Neutrophil (primary cell): ENCODE measurements at regions not wholly inside any gene's neighbourhood (a gene's known extent, or its start where the extent isn't known, plus 50 kb on each side); places are given as distances from the start of the nearest gene placed in this dataset.

Source experiments
- H3K27ac ChIP-seq: fragments of 200-600 bp; sonication (generic); 2 replicates; pipeline ENCODE4 v1.5.1; 2016; ENCODE audit warnings: mild to moderate bottlenecking, moderate library complexity
- H3K27me3 ChIP-seq: fragments of 200-600 bp; sonication (generic); 2 replicates; pipeline ENCODE4 v1.6.0; 2016; ENCODE audit warnings: mild to moderate bottlenecking
- H3K36me3 ChIP-seq: fragments of 200-600 bp; sonication (generic); 2 replicates; pipeline ENCODE4 v1.5.1; 2017
- H3K4me1 ChIP-seq, 2 experiments: fragments of 200-600 bp in 1 of 2; sonication (generic) in 1 of 2; 1 replicate in 1 of 2; 2 replicates in 1 of 2; pipeline versions ENCODE4 v1.5.1 to v1.6.1; 2013 to 2016; ENCODE audit warnings: low read depth in 1 of 2, low read length in 1 of 2, mild to moderate bottlenecking in 1 of 2, moderate library complexity in 1 of 2; ENCODE audit not compliant: control insufficient read depth in 1 of 2, insufficient read depth in 1 of 2
- H3K4me3 ChIP-seq, 2 experiments: fragments of 200-600 bp in 1 of 2; sonication (generic) in 1 of 2; 1 replicate in 1 of 2; 2 replicates in 1 of 2; pipeline ENCODE4 v1.5.1; 2013 to 2016; ENCODE audit warnings: low read depth in 1 of 2, low read length in 1 of 2, mild to moderate bottlenecking in 1 of 2, moderate library complexity in 1 of 2
- H3K9me3 ChIP-seq: fragments of 200-600 bp; sonication (generic); 2 replicates; pipeline ENCODE4 v1.5.1; 2016
- CTCF ChIP-seq: fragments of 200-600 bp; sonication (generic); IDR thresholded peaks from 2 replicates; pipeline ENCODE4 v1.5.1; 2016; ENCODE audit warnings: antibody characterized with exemption

GRCh38 chr9:126219648-126220063, 107.0 kb upstream of the MVB12B start:
- Histone ChIP-seq H3K4me1 (no peaks in the 10 kb centered on the region), H3K9me3 (no peaks in the 10 kb centered on the region), H3K36me3 (no peaks in the 10 kb centered on the region), H3K27me3 (peaks cover 92% of the 10 kb centered on the region), H3K27ac (no peak overlapping the region), H3K4me3 (no peak overlapping the region)
- no peak for TF ChIP-seq CTCF

GRCh38 chr9:126221480-126221879, 105.1 kb upstream of the MVB12B start:
- Histone ChIP-seq H3K27me3 (peaks cover 94% of the 10 kb centered on the region), H3K4me1 (no peaks in the 10 kb centered on the region), H3K4me3 (no peak overlapping the region), H3K36me3 (no peaks in the 10 kb centered on the region), H3K9me3 (no peaks in the 10 kb centered on the region), H3K27ac (no peak overlapping the region)
- TF ChIP-seq CTCF = no peak

- H3K27ac ChIP-seq = no peak overlapping the region
- no peaks in the 10 kb centered on the region for H3K4me1 ChIP-seq
- no peaks in the 10 kb centered on the region for H3K9me3 ChIP-seq
- H3K36me3 ChIP-seq = no peaks in the 10 kb centered on the region
- peaks cover 94% of the 10 kb centered on the region for H3K27me3 ChIP-seq
- no peak for TF ChIP-seq CTCF
- no peak overlapping the region for H3K4me3 ChIP-seq
Measured at GRCh38 chr9:126222363-126222834, 104.2 kb upstream of the MVB12B start.

- H3K4me3 ChIP-seq = no peak overlapping the region
- no peak for TF ChIP-seq CTCF
- H3K27me3 ChIP-seq = peaks cover 94% of the 10 kb centered on the region
- H3K9me3 ChIP-seq = no peaks in the 10 kb centered on the region
- H3K36me3 ChIP-seq = no peaks in the 10 kb centered on the region
- H3K27ac ChIP-seq = no peak overlapping the region
- H3K4me1 ChIP-seq = no peaks in the 10 kb centered on the region
Measured at GRCh38 chr9:126222835-126223431, 103.7 kb upstream of the MVB12B start.

GRCh38 chr9:126223798-126224531, 102.7 kb upstream of the MVB12B start:
- H3K36me3 ChIP-seq = no peaks in the 10 kb centered on the region
- H3K27me3 ChIP-seq = peaks cover 94% of the 10 kb centered on the region
- H3K27ac ChIP-seq = no peak overlapping the region
- no peaks in the 10 kb centered on the region for H3K4me1 ChIP-seq
- no peaks in the 10 kb centered on the region for H3K9me3 ChIP-seq
- H3K4me3 ChIP-seq = no peak overlapping the region
- no peak for TF ChIP-seq CTCF
